GM23338 (cell line): ENCODE measurements at regions not wholly inside any gene's neighbourhood (a gene's known extent, or its start where the extent isn't known, plus 50 kb on each side); places are given as distances from the start of the nearest gene placed in this dataset.

Experiments
- CREB1 ChIP-seq: fragments of 250-450 bp; sonication (Bioruptor Pico); IDR thresholded peaks from 2 replicates; pipeline ENCODE4 v1.5.0; 2020; ENCODE audit warnings: low read depth, mild to moderate bottlenecking, moderate library complexity
- EZH2 ChIP-seq: fragments of 200-600 bp; sonication (generic); IDR thresholded peaks from one replicate; pipeline ENCODE4 v1.8.0; 2017; ENCODE audit warnings: antibody characterized with exemption, mild to moderate bottlenecking, low read depth; ENCODE audit not compliant: unreplicated experiment
- EZH2phosphoT487 ChIP-seq: fragments of 200-600 bp; sonication (generic); IDR thresholded peaks from one replicate; pipeline ENCODE4 v1.8.1; 2018; ENCODE audit warnings: antibody characterized with exemption; ENCODE audit not compliant: unreplicated experiment
- JUNB ChIP-seq: IDR thresholded peaks from one replicate; pipeline ENCODE4 v1.6.1; 2016; ENCODE audit warnings: antibody characterized with exemption; ENCODE audit not compliant: unreplicated experiment
- NANOG ChIP-seq: IDR thresholded peaks from 2 replicates; pipeline ENCODE4 v1.6.1; 2016; ENCODE audit warnings: antibody characterized with exemption, borderline replicate concordance
- POLR2AphosphoS5 ChIP-seq: IDR thresholded peaks from 2 replicates; pipeline ENCODE4 v1.6.1; 2016; ENCODE audit warnings: antibody characterized with exemption, low read depth
- TF ChIP-seq, protein P1 (sequence below), 2 experiments: fragments of 200-600 bp in 1 of 2; sonication (generic) in 1 of 2; conservative IDR thresholded peaks; 2 replicates each; pipeline versions ENCODE4 v1.5.1 to v1.6.1; 2016 to 2017; ENCODE audit warnings: antibody characterized with exemption in 2 of 2, low read depth in 2 of 2, mild to moderate bottlenecking in 2 of 2, moderate library complexity in 1 of 2
- TF ChIP-seq, protein P2 (sequence below): IDR thresholded peaks from one replicate; pipeline ENCODE4 v1.6.1; 2018; ENCODE audit warnings: antibody characterized with exemption; ENCODE audit not compliant: unreplicated experiment
- TF ChIP-seq, protein P3 (sequence below): IDR thresholded peaks from 2 replicates; pipeline ENCODE4 v1.6.1; 2016; ENCODE audit warnings: antibody characterized with exemption

DNA sequence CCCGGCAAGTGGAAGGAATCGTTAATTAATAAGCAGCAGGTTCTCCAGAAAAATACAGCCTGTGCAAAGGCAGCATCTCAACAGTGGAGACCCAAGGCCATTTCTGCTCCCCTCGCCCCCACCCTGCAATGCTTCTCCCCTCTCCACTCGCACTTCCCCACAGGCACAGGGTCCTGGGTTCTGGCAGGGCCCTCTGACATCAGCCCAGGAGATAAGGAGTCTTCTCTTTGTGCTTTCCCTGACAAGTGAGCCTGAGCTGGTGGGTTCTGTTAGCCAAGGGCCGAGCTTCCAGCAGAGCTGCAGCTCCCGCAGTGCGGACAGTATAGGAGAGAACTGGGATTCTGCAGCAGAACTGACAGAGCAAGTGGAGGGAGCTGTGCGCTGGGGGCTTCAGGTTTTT lies 257.5 kb downstream of the NSG2 start:
- TF ChIP-seq, protein P1, sequence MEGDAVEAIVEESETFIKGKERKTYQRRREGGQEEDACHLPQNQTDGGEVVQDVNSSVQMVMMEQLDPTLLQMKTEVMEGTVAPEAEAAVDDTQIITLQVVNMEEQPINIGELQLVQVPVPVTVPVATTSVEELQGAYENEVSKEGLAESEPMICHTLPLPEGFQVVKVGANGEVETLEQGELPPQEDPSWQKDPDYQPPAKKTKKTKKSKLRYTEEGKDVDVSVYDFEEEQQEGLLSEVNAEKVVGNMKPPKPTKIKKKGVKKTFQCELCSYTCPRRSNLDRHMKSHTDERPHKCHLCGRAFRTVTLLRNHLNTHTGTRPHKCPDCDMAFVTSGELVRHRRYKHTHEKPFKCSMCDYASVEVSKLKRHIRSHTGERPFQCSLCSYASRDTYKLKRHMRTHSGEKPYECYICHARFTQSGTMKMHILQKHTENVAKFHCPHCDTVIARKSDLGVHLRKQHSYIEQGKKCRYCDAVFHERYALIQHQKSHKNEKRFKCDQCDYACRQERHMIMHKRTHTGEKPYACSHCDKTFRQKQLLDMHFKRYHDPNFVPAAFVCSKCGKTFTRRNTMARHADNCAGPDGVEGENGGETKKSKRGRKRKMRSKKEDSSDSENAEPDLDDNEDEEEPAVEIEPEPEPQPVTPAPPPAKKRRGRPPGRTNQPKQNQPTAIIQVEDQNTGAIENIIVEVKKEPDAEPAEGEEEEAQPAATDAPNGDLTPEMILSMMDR (conservative IDR thresholded peaks at IDR 0.05; ENCODE audit: low read depth in 2 of 2), result no peak
- TF ChIP-seq EZH2phosphoT487 (no peak), NANOG (no peak), CREB1 (CRISPR knock-in tag) (no peak), POLR2AphosphoS5 (no peak), EZH2 (no peak), JUNB (no peak)
- TF ChIP-seq, protein P2, sequence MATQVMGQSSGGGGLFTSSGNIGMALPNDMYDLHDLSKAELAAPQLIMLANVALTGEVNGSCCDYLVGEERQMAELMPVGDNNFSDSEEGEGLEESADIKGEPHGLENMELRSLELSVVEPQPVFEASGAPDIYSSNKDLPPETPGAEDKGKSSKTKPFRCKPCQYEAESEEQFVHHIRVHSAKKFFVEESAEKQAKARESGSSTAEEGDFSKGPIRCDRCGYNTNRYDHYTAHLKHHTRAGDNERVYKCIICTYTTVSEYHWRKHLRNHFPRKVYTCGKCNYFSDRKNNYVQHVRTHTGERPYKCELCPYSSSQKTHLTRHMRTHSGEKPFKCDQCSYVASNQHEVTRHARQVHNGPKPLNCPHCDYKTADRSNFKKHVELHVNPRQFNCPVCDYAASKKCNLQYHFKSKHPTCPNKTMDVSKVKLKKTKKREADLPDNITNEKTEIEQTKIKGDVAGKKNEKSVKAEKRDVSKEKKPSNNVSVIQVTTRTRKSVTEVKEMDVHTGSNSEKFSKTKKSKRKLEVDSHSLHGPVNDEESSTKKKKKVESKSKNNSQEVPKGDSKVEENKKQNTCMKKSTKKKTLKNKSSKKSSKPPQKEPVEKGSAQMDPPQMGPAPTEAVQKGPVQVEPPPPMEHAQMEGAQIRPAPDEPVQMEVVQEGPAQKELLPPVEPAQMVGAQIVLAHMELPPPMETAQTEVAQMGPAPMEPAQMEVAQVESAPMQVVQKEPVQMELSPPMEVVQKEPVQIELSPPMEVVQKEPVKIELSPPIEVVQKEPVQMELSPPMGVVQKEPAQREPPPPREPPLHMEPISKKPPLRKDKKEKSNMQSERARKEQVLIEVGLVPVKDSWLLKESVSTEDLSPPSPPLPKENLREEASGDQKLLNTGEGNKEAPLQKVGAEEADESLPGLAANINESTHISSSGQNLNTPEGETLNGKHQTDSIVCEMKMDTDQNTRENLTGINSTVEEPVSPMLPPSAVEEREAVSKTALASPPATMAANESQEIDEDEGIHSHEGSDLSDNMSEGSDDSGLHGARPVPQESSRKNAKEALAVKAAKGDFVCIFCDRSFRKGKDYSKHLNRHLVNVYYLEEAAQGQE, result no peak
- TF ChIP-seq, protein P3, sequence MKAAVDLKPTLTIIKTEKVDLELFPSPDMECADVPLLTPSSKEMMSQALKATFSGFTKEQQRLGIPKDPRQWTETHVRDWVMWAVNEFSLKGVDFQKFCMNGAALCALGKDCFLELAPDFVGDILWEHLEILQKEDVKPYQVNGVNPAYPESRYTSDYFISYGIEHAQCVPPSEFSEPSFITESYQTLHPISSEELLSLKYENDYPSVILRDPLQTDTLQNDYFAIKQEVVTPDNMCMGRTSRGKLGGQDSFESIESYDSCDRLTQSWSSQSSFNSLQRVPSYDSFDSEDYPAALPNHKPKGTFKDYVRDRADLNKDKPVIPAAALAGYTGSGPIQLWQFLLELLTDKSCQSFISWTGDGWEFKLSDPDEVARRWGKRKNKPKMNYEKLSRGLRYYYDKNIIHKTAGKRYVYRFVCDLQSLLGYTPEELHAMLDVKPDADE, result no peak
